Mammary epithelial cell (primary cell): ENCODE measurements at regions not wholly inside any gene's neighbourhood (a gene's known extent, or its start where the extent isn't known, plus 50 kb on each side); places are given as distances from the start of the nearest gene placed in this dataset.

Experiments
- CTCF ChIP-seq, 2 donors: IDR thresholded peaks in 1 of 2; conservative IDR thresholded peaks in 1 of 2; 2 replicates each; pipeline ENCODE4 v1.5.1; 2011 to 2012; ENCODE audit warnings: inconsistent platforms in 2 of 2, low read length in 2 of 2, mild to moderate bottlenecking in 2 of 2, control low read depth in 1 of 2, low read depth in 1 of 2; ENCODE audit not compliant: insufficient read depth in 1 of 2; ENCODE audit errors: extremely low read depth in 1 of 2
- EZH2 ChIP-seq: IDR thresholded peaks from 2 replicates; pipeline ENCODE4 v1.6.1; 2012; ENCODE audit warnings: low read length, inconsistent platforms, borderline replicate concordance

- TF ChIP-seq CTCF (conservative IDR thresholded peaks at IDR 0.05 in 1 of 2, IDR thresholded peaks at IDR 0.05 in 1 of 2; ENCODE audit: extremely low read depth in 1 of 2, insufficient read depth in 1 of 2, low read depth in 1 of 2, low read length in 2 of 2), result no peak
- no peak for TF ChIP-seq EZH2
Measured at GRCh38 chr1:115182012-115182715, 92.9 kb upstream of the TSPAN2 start.
